Colonic mucosa (tissue), 4 donors: ENCODE measurements at regions not wholly inside any gene's neighbourhood (a gene's known extent, or its start where the extent isn't known, plus 50 kb on each side); places are given as distances from the start of the nearest gene placed in this dataset.

ENCODE experiments used
- DNase-seq: peaks from one replicate; pipeline ENCODE4 v3.0.0-alpha.2; 2020
- H3K27ac ChIP-seq: fragments of 200-600 bp; one replicate; pipeline ENCODE4 v1.8.0; 2021
- H3K27me3 ChIP-seq: fragments of 200-600 bp; one replicate; pipeline ENCODE4 v1.8.0; 2021
- H3K36me3 ChIP-seq: fragments of 200-600 bp; one replicate; pipeline ENCODE4 v1.8.0; 2021
- H3K4me1 ChIP-seq: fragments of 200-600 bp; one replicate; pipeline ENCODE4 v1.8.0; 2021; ENCODE audit warnings: mild to moderate bottlenecking
- H3K4me3 ChIP-seq: fragments of 200-600 bp; one replicate; pipeline ENCODE4 v1.8.0; 2021
- H3K9ac ChIP-seq, 2 donors: one replicate each; pipeline ENCODE4 v1.7.0; 2013; ENCODE audit warnings: control low read depth in 2 of 2, low read depth in 2 of 2, low read length in 2 of 2
- H3K9me3 ChIP-seq: fragments of 200-600 bp; one replicate; pipeline ENCODE4 v1.8.0; 2021
- intact Hi-C: fragments of 100-400 bp; cut with DNase I; formaldehyde crosslinking; loops from one replicate; pipeline ENCODE4 v1.14.1; 2022
- TF ChIP-seq, protein P1 (sequence below): fragments of 200-600 bp; IDR thresholded peaks from one replicate; pipeline ENCODE4 v1.8.0; 2022; ENCODE audit warnings: antibody characterized with exemption, mild to moderate bottlenecking
- donor health status: healthy.
- donor health status: DM: no; HTN: no; CAD: no.
- donor health status: DM: no; HTN: no; CAD: no.

DNA sequence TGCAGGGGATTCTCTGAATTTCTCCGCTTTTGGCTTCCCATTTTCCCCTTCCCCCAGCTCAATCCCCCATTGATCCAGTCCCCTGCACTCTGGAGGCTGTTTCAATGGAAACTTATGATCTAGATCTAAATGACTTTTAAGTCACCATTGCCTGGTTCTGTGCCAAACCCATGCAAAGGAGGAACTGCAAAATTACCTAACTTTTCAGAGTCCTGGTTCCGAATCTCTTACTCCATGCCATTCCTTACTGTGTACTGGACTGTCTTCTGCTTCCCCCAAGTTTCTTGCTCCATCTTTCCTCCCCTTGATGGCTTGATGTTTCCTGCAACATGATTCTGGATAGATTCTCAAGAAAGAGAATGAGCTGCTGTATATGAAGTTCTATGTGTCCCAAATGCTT is 327.8 kb downstream of the MIAT start:
- no peak overlapping the region for H3K27ac ChIP-seq
- TF ChIP-seq, protein P1, sequence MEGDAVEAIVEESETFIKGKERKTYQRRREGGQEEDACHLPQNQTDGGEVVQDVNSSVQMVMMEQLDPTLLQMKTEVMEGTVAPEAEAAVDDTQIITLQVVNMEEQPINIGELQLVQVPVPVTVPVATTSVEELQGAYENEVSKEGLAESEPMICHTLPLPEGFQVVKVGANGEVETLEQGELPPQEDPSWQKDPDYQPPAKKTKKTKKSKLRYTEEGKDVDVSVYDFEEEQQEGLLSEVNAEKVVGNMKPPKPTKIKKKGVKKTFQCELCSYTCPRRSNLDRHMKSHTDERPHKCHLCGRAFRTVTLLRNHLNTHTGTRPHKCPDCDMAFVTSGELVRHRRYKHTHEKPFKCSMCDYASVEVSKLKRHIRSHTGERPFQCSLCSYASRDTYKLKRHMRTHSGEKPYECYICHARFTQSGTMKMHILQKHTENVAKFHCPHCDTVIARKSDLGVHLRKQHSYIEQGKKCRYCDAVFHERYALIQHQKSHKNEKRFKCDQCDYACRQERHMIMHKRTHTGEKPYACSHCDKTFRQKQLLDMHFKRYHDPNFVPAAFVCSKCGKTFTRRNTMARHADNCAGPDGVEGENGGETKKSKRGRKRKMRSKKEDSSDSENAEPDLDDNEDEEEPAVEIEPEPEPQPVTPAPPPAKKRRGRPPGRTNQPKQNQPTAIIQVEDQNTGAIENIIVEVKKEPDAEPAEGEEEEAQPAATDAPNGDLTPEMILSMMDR, result no peak
- H3K27me3 ChIP-seq, result no peaks in the 10 kb centered on the region
- no peaks in the 10 kb centered on the region for H3K36me3 ChIP-seq
- no peak overlapping the region for H3K4me3 ChIP-seq
- intact Hi-C loops, result no loop called here
- DNase-seq, result no peak
- H3K9me3 ChIP-seq, result no peaks in the 10 kb centered on the region
- H3K9ac ChIP-seq, result no peak overlapping the region
- H3K4me1 ChIP-seq, result no peaks in the 10 kb centered on the region

DNA sequence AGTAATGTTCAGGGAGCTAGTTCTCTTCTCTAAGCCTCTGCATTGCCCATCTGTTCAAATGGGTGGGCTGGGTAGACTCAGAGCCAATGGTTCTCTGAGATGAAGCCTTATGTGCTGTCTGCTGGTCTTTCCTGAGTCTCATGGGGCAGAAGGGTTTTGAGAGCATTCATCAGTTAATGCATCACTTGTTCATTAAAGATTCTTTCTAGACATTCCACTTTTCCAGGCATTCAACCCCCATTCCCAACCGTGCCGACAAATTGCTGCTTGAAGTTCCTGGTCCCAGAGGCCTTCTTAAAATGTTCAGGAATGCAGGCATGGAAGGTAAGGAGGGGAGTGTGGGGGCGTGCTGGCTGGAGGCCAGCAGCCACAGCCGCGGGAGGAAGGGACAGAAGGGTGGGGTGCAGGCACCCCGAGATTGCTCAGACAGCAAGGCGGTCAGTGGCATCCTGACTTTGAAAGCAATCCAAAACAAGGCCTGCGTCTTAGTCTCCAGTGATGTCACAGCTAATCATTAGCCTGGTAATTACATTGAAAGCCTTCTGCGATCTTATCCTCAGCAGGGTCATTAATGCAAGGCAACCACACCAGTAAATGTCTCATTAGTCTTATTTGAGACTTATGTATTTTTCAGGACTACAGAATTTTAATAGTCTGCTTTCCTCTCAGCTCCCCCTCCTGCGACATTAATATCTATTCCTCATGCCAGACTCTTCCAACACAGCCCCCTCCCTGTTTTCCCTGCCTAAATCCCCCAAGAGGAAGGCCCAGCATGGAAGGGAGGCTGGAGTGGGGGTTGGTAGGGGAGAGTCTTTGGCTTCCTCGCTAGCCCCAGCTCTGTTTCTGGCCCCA is 328.8 kb downstream of the MIAT start:
- Histone ChIP-seq H3K9me3 (no peaks in the 10 kb centered on the region), H3K36me3 (no peaks in the 10 kb centered on the region), H3K4me1 (no peaks in the 10 kb centered on the region), H3K27me3 (no peaks in the 10 kb centered on the region), H3K4me3 (no peak overlapping the region), H3K9ac (no peak overlapping the region), H3K27ac (no peak overlapping the region)
- DNase-seq, result no peak
- intact Hi-C loops, result no loop called here
- TF ChIP-seq, protein P1, result no peak

DNA sequence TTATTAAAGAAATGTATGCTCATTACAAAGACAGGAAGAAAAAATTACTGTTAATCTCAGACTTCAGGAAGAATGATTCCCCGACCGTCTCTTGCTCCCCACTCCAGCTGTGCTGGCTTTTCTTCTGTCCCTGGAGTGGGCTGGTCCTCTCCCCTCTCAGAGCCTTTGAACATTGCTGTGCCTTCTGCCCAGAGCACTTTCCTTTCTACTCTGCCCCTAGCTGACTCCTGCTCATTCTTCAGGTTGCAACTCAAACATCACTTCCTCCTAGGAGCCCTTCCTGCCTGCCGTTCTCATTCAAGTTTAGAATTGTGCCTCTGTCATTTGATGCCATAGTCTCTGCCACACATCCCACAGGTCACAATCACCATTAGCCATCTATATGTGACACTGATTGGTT is 329.5 kb downstream of the MIAT start:
- TF ChIP-seq, protein P1, result no peak
- H3K27ac ChIP-seq, result no peak overlapping the region
- no peak overlapping the region for H3K4me3 ChIP-seq
- DNase-seq, result no peak
- no peaks in the 10 kb centered on the region for H3K9me3 ChIP-seq
- intact Hi-C loops, result no loop called here
- no peak overlapping the region for H3K9ac ChIP-seq
- no peaks in the 10 kb centered on the region for H3K4me1 ChIP-seq
- no peaks in the 10 kb centered on the region for H3K27me3 ChIP-seq
- no peaks in the 10 kb centered on the region for H3K36me3 ChIP-seq

DNA sequence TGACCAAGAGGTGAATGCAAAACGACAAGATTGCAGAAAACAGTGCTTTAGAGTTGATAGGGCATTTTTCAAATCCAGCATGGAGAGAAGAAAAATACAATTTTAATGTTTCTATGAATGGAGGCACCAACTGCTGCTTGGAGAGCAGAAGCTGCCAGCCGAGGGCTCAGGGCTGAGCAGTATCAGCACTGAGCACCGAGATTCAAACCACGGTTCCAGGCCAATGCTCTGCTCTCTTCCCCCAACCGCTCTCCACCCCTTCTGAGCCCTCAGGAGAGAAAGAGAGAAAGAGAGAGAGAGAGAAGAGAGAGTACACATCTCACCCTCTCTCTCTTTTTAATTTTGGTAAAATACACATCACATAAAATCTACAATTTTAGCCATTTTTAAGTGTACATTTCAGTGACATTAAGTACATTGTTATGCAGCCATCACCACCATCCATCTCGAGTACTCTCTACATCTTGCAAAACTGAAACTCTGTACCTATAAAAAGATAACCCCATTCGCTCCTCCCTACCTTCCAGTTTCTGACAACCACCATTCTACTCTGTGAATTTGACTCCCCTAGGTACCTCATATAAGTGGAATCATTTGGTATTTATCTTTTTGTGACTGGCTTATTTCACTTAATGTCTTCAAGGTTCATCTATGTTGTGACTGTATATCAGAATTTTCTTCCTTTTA is 333.3 kb downstream of the MIAT start:
- no peaks in the 10 kb centered on the region for H3K36me3 ChIP-seq
- H3K27me3 ChIP-seq, result no peaks in the 10 kb centered on the region
- H3K9me3 ChIP-seq, result no peaks in the 10 kb centered on the region
- H3K4me1 ChIP-seq, result no peaks in the 10 kb centered on the region
- intact Hi-C loops, result no loop called here
- no peak overlapping the region for H3K4me3 ChIP-seq
- H3K27ac ChIP-seq, result no peak overlapping the region
- no peak overlapping the region for H3K9ac ChIP-seq
- TF ChIP-seq, protein P1, result no peak
- DNase-seq, result no peak

DNA sequence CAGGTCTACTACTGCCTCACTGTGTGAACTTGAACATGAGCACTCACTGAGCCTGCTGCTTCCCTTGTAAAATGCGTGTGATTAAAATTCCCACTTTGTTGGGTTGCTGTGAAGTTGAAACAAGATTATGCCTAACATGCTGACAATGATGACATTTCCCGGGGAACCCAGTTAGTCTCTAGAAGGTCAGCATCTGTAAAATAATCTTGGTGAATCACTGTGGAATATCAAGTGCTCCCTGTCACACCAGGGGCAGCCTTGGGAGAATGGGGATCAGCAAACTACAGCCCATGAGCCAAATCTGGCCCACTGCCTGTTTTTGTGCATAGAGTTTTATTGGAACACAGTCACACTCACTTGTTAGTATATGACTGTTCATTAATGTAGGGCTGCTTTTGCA is 335.2 kb downstream of the MIAT start:
- intact Hi-C loops, result no loop called here
- H3K4me1 ChIP-seq, result no peaks in the 10 kb centered on the region
- no peaks in the 10 kb centered on the region for H3K36me3 ChIP-seq
- H3K9me3 ChIP-seq, result no peaks in the 10 kb centered on the region
- H3K4me3 ChIP-seq, result no peak overlapping the region
- no peak overlapping the region for H3K9ac ChIP-seq
- no peaks in the 10 kb centered on the region for H3K27me3 ChIP-seq
- TF ChIP-seq, protein P1, result no peak
- DNase-seq, result no peak
- H3K27ac ChIP-seq, result no peak overlapping the region
